ENCODE measurements at regions not wholly inside any gene's neighbourhood (a gene's known extent, or its start where the extent isn't known, plus 50 kb on each side); places are given as distances from the start of the nearest gene placed in this dataset.

DNA sequence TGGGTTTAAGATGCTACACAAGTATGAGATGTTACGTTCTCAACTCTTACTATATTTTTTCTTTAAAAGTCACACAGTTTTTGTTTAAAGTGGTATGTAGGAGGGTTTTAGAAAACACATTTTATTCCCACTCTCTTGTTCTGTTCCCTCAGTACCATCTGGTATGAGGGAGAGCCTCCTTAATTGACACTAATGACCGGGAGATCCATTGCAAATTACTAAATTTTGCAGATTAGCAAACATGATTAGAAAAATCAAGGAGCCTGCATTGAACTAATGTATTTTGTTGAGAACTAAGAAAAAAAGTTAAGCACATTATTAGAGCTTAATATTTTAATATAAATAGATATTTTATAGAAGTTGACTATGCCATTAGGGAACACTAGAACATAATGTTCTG is 87.3 kb upstream of the UNC5C start:
- ATAC-seq (no peak), DNase-seq (ENCODE audit: low spot score) (no peak)
- H3K36me3 ChIP-seq (ENCODE audit: insufficient read depth), result no peaks in the 10 kb centered on the region
- no peak overlapping the region for H3K4me3 Mint-ChIP-seq
- H3F3A ChIP-seq (replicated peaks; ENCODE audit: low read depth), result no peaks in the 10 kb centered on the region
- H3K27ac ChIP-seq (ENCODE audit: low read depth), result no peak overlapping the region
- no peaks in the 10 kb centered on the region for H3K27me3 ChIP-seq (ENCODE audit: insufficient read depth)
- H3K9me3 Mint-ChIP-seq, result no peaks in the 10 kb centered on the region
- no peak overlapping the region for H3K4me3 ChIP-seq
- H3K36me3 Mint-ChIP-seq (ENCODE audit: low read depth), result no peaks in the 10 kb centered on the region; the same call in 2 of the 3 replicates
- no peak overlapping the region for H3K27ac Mint-ChIP-seq
- H3K27me3 Mint-ChIP-seq (ENCODE audit: insufficient read depth, low read depth, poor library complexity), result no peaks in the 10 kb centered on the region
- H3K4me1 ChIP-seq (ENCODE audit: insufficient read depth), result peaks cover 16% of the 10 kb centered on the region; the same call in 1 of the 2 replicates
- TF ChIP-seq, protein P1, sequence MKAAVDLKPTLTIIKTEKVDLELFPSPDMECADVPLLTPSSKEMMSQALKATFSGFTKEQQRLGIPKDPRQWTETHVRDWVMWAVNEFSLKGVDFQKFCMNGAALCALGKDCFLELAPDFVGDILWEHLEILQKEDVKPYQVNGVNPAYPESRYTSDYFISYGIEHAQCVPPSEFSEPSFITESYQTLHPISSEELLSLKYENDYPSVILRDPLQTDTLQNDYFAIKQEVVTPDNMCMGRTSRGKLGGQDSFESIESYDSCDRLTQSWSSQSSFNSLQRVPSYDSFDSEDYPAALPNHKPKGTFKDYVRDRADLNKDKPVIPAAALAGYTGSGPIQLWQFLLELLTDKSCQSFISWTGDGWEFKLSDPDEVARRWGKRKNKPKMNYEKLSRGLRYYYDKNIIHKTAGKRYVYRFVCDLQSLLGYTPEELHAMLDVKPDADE (IDR thresholded peaks at IDR 0.05), result no peak
- TF ChIP-seq JUNB (IDR thresholded peaks at IDR 0.05; ENCODE audit: unreplicated experiment) (no peak), ZNF331 (CRISPR knock-in tag; IDR thresholded peaks at IDR 0.05; ENCODE audit: low read depth) (no peak), STAT1 (IDR thresholded peaks at IDR 0.05; ENCODE audit: unreplicated experiment) (no peak), CREB1 (CRISPR knock-in tag; IDR thresholded peaks at IDR 0.05; ENCODE audit: low read depth) (no peak), ZNF114 (CRISPR knock-in tag; IDR thresholded peaks at IDR 0.05) (no peak), EZH2phosphoT487 (IDR thresholded peaks at IDR 0.05; ENCODE audit: unreplicated experiment) (no peak), NANOG (IDR thresholded peaks at IDR 0.05; ENCODE audit: borderline replicate concordance) (no peak)
- TF ChIP-seq, protein P2, sequence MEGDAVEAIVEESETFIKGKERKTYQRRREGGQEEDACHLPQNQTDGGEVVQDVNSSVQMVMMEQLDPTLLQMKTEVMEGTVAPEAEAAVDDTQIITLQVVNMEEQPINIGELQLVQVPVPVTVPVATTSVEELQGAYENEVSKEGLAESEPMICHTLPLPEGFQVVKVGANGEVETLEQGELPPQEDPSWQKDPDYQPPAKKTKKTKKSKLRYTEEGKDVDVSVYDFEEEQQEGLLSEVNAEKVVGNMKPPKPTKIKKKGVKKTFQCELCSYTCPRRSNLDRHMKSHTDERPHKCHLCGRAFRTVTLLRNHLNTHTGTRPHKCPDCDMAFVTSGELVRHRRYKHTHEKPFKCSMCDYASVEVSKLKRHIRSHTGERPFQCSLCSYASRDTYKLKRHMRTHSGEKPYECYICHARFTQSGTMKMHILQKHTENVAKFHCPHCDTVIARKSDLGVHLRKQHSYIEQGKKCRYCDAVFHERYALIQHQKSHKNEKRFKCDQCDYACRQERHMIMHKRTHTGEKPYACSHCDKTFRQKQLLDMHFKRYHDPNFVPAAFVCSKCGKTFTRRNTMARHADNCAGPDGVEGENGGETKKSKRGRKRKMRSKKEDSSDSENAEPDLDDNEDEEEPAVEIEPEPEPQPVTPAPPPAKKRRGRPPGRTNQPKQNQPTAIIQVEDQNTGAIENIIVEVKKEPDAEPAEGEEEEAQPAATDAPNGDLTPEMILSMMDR (conservative IDR thresholded peaks at IDR 0.05; ENCODE audit: low read depth in 2 of 2), result no peak
- TF ChIP-seq, protein P3, sequence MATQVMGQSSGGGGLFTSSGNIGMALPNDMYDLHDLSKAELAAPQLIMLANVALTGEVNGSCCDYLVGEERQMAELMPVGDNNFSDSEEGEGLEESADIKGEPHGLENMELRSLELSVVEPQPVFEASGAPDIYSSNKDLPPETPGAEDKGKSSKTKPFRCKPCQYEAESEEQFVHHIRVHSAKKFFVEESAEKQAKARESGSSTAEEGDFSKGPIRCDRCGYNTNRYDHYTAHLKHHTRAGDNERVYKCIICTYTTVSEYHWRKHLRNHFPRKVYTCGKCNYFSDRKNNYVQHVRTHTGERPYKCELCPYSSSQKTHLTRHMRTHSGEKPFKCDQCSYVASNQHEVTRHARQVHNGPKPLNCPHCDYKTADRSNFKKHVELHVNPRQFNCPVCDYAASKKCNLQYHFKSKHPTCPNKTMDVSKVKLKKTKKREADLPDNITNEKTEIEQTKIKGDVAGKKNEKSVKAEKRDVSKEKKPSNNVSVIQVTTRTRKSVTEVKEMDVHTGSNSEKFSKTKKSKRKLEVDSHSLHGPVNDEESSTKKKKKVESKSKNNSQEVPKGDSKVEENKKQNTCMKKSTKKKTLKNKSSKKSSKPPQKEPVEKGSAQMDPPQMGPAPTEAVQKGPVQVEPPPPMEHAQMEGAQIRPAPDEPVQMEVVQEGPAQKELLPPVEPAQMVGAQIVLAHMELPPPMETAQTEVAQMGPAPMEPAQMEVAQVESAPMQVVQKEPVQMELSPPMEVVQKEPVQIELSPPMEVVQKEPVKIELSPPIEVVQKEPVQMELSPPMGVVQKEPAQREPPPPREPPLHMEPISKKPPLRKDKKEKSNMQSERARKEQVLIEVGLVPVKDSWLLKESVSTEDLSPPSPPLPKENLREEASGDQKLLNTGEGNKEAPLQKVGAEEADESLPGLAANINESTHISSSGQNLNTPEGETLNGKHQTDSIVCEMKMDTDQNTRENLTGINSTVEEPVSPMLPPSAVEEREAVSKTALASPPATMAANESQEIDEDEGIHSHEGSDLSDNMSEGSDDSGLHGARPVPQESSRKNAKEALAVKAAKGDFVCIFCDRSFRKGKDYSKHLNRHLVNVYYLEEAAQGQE (IDR thresholded peaks at IDR 0.05; ENCODE audit: unreplicated experiment), result no peak
- TF ChIP-seq, protein P4, sequence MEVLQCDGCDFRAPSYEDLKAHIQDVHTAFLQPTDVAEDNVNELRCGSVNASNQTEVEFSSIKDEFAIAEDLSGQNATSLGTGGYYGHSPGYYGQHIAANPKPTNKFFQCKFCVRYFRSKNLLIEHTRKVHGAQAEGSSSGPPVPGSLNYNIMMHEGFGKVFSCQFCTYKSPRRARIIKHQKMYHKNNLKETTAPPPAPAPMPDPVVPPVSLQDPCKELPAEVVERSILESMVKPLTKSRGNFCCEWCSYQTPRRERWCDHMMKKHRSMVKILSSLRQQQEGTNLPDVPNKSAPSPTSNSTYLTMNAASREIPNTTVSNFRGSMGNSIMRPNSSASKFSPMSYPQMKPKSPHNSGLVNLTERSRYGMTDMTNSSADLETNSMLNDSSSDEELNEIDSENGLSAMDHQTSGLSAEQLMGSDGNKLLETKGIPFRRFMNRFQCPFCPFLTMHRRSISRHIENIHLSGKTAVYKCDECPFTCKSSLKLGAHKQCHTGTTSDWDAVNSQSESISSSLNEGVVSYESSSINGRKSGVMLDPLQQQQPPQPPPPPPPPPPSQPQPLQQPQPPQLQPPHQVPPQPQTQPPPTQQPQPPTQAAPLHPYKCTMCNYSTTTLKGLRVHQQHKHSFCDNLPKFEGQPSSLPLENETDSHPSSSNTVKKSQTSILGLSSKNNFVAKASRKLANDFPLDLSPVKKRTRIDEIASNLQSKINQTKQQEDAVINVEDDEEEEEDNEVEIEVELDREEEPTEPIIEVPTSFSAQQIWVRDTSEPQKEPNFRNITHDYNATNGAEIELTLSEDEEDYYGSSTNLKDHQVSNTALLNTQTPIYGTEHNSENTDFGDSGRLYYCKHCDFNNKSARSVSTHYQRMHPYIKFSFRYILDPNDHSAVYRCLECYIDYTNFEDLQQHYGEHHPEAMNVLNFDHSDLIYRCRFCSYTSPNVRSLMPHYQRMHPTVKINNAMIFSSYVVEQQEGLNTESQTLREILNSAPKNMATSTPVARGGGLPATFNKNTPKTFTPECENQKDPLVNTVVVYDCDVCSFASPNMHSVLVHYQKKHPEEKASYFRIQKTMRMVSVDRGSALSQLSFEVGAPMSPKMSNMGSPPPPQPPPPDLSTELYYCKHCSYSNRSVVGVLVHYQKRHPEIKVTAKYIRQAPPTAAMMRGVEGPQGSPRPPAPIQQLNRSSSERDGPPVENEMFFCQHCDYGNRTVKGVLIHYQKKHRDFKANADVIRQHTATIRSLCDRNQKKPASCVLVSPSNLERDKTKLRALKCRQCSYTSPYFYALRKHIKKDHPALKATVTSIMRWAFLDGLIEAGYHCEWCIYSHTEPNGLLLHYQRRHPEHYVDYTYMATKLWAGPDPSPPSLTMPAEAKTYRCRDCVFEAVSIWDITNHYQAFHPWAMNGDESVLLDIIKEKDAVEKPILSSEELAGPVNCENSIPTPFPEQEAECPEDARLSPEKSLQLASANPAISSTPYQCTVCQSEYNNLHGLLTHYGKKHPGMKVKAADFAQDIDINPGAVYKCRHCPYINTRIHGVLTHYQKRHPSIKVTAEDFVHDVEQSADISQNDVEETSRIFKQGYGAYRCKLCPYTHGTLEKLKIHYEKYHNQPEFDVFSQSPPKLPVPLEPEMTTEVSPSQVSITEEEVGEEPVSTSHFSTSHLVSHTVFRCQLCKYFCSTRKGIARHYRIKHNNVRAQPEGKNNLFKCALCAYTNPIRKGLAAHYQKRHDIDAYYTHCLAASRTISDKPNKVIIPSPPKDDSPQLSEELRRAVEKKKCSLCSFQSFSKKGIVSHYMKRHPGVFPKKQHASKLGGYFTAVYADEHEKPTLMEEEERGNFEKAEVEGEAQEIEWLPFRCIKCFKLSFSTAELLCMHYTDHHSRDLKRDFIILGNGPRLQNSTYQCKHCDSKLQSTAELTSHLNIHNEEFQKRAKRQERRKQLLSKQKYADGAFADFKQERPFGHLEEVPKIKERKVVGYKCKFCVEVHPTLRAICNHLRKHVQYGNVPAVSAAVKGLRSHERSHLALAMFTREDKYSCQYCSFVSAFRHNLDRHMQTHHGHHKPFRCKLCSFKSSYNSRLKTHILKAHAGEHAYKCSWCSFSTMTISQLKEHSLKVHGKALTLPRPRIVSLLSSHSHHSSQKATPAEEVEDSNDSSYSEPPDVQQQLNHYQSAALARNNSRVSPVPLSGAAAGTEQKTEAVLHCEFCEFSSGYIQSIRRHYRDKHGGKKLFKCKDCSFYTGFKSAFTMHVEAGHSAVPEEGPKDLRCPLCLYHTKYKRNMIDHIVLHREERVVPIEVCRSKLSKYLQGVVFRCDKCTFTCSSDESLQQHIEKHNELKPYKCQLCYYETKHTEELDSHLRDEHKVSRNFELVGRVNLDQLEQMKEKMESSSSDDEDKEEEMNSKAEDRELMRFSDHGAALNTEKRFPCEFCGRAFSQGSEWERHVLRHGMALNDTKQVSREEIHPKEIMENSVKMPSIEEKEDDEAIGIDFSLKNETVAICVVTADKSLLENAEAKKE (CRISPR knock-in tag; IDR thresholded peaks at IDR 0.05), result no peak
- H3K79me2 ChIP-seq (replicated peaks; ENCODE audit: insufficient read depth), result no peaks in the 10 kb centered on the region
- no peak overlapping the region for H2AFZ ChIP-seq
- H3K9me2 ChIP-seq (ENCODE audit: insufficient read depth), result peaks cover 7% of the 10 kb centered on the region; the same call in 1 of the 2 replicates
- no peak overlapping the region for H3K4me2 ChIP-seq
- H4K20me1 ChIP-seq (replicated peaks; ENCODE audit: insufficient read depth), result no peaks in the 10 kb centered on the region
- H3K4me1 Mint-ChIP-seq, result peaks cover 14% of the 10 kb centered on the region
